ENCODE measurements at regions not wholly inside any gene's neighbourhood (a gene's known extent, or its start where the extent isn't known, plus 50 kb on each side); places are given as distances from the start of the nearest gene placed in this dataset.

GRCh38 chr21:36579898-36580297, 100.0 kb upstream of the CLDN14 start:
- H3K4me1 Mint-ChIP-seq (ENCODE audit: low read depth, unreplicated experiment): no peaks in the 10 kb centered on the region
- no peaks in the 10 kb centered on the region for H3K9me3 Mint-ChIP-seq (ENCODE audit: low read depth, unreplicated experiment)
- H3K27me3 Mint-ChIP-seq (ENCODE audit: unreplicated experiment): peaks cover 44% of the 10 kb centered on the region
- BruUV-seq (replicated peaks): no TSS peak
- no peak overlapping the region for H3K27ac Mint-ChIP-seq (ENCODE audit: unreplicated experiment)
- intact Hi-C loops (cut with micrococcal nuclease; ENCODE audit: unreplicated experiment): no loop called here
- DNase-seq: no peak
- H3K4me3 Mint-ChIP-seq (ENCODE audit: low read depth, unreplicated experiment): no peak overlapping the region
- no peak for TF ChIP-seq CTCF (IDR thresholded peaks at IDR 0.05; ENCODE audit: unreplicated experiment)
- CTCF ChIA-PET: no interaction called here
- no peaks in the 10 kb centered on the region for H3K36me3 Mint-ChIP-seq (ENCODE audit: insufficient read depth, unreplicated experiment)

- Mint-ChIP-seq H3K27me3 (ENCODE audit: unreplicated experiment) (peaks cover 44% of the 10 kb centered on the region), H3K36me3 (ENCODE audit: insufficient read depth, unreplicated experiment) (no peaks in the 10 kb centered on the region), H3K9me3 (ENCODE audit: low read depth, unreplicated experiment) (no peaks in the 10 kb centered on the region), H3K27ac (ENCODE audit: unreplicated experiment) (no peak overlapping the region), H3K4me3 (ENCODE audit: low read depth, unreplicated experiment) (no peak overlapping the region), H3K4me1 (ENCODE audit: low read depth, unreplicated experiment) (no peaks in the 10 kb centered on the region)
- intact Hi-C loops (cut with micrococcal nuclease; ENCODE audit: unreplicated experiment): no loop called here
- no peak for TF ChIP-seq CTCF (IDR thresholded peaks at IDR 0.05; ENCODE audit: unreplicated experiment)
- no peak for DNase-seq
- CTCF ChIA-PET: no interaction called here
- BruUV-seq (replicated peaks): no TSS peak
These were observed 102.3 kb upstream of the CLDN14 start for GRCh38 chr21:36582271-36582670.

GRCh38 chr21:36583591-36583990, 103.7 kb upstream of the CLDN14 start:
- H3K4me1 Mint-ChIP-seq (ENCODE audit: low read depth, unreplicated experiment): no peaks in the 10 kb centered on the region
- H3K4me3 Mint-ChIP-seq (ENCODE audit: low read depth, unreplicated experiment): no peak overlapping the region
- TF ChIP-seq CTCF (IDR thresholded peaks at IDR 0.05; ENCODE audit: unreplicated experiment): no peak
- no peak overlapping the region for H3K27ac Mint-ChIP-seq (ENCODE audit: unreplicated experiment)
- DNase-seq: no peak
- no peaks in the 10 kb centered on the region for H3K36me3 Mint-ChIP-seq (ENCODE audit: insufficient read depth, unreplicated experiment)
- H3K9me3 Mint-ChIP-seq (ENCODE audit: low read depth, unreplicated experiment): no peaks in the 10 kb centered on the region
- no TSS peak for BruUV-seq (replicated peaks)
- H3K27me3 Mint-ChIP-seq (ENCODE audit: unreplicated experiment): peaks cover 44% of the 10 kb centered on the region
- CTCF ChIA-PET: no interaction called here
- intact Hi-C loops (cut with micrococcal nuclease; ENCODE audit: unreplicated experiment): no loop called here

- intact Hi-C loops (cut with micrococcal nuclease; ENCODE audit: unreplicated experiment): no loop called here
- H3K4me1 Mint-ChIP-seq (ENCODE audit: low read depth, unreplicated experiment): no peaks in the 10 kb centered on the region
- H3K36me3 Mint-ChIP-seq (ENCODE audit: insufficient read depth, unreplicated experiment): no peaks in the 10 kb centered on the region
- no peak overlapping the region for H3K4me3 Mint-ChIP-seq (ENCODE audit: low read depth, unreplicated experiment)
- TF ChIP-seq CTCF (IDR thresholded peaks at IDR 0.05; ENCODE audit: unreplicated experiment): no peak
- H3K9me3 Mint-ChIP-seq (ENCODE audit: low read depth, unreplicated experiment): no peaks in the 10 kb centered on the region
- no TSS peak for BruUV-seq (replicated peaks)
- CTCF ChIA-PET: no interaction called here
- no peak overlapping the region for H3K27ac Mint-ChIP-seq (ENCODE audit: unreplicated experiment)
- H3K27me3 Mint-ChIP-seq (ENCODE audit: unreplicated experiment): peaks cover 33% of the 10 kb centered on the region
- no peak for DNase-seq
These were observed 105.3 kb upstream of the CLDN14 start for GRCh38 chr21:36584980-36585940.

Data from Calu3 (cell line).